HG03064 (cell line): ENCODE measurements at regions not wholly inside any gene's neighbourhood (a gene's known extent, or its start where the extent isn't known, plus 50 kb on each side); places are given as distances from the start of the nearest gene placed in this dataset.

Source experiments
- ATAC-seq: cut with Tn5 transposase; IDR thresholded peaks from one replicate; pipeline ENCODE4 v1.9.1; 2021; ENCODE audit warnings: low read depth; ENCODE audit not compliant: unreplicated experiment

- ATAC-seq: no peak
Measured at GRCh38 chr5:105708442-105708841, 1962.3 kb downstream of the EFNA5 start.

GRCh38 chr5:105702323-105702722, 1968.4 kb downstream of the EFNA5 start:
- no peak for ATAC-seq

GRCh38 chr5:105696440-105696839, 1974.3 kb downstream of the EFNA5 start:
- no peak for ATAC-seq

- ATAC-seq: no peak
Measured at GRCh38 chr5:105695941-105696340, 1974.8 kb downstream of the EFNA5 start.

GRCh38 chr5:105689596-105689995, 1981.1 kb downstream of the EFNA5 start:
- no peak for ATAC-seq

- ATAC-seq: no peak
Measured at GRCh38 chr5:105688227-105688792, 1982.4 kb downstream of the EFNA5 start.

- no peak for ATAC-seq
Measured at GRCh38 chr5:105687493-105687892, 1983.2 kb downstream of the EFNA5 start.

- ATAC-seq: no peak
Measured at GRCh38 chr5:105685884-105686283, 1984.9 kb downstream of the EFNA5 start.

GRCh38 chr5:105684799-105685198, 1985.9 kb downstream of the EFNA5 start:
- no peak for ATAC-seq

GRCh38 chr5:105680858-105681475, 1989.8 kb downstream of the EFNA5 start:
- ATAC-seq: no peak

- no peak for ATAC-seq
Measured at GRCh38 chr5:105677291-105677690, 1993.4 kb downstream of the EFNA5 start.

- ATAC-seq: no peak
Measured at GRCh38 chr5:105670596-105670995, 2000.1 kb downstream of the EFNA5 start.

GRCh38 chr5:105663671-105664070, 2007.1 kb downstream of the EFNA5 start:
- no peak for ATAC-seq

GRCh38 chr5:105659396-105659795, 2011.3 kb downstream of the EFNA5 start:
- ATAC-seq: no peak

GRCh38 chr5:105640328-105640727, 2030.4 kb downstream of the EFNA5 start:
- no peak for ATAC-seq

- ATAC-seq: no peak
Measured at GRCh38 chr5:105639511-105639910, 2031.2 kb downstream of the EFNA5 start.

GRCh38 chr5:105639068-105639467, 2031.7 kb downstream of the EFNA5 start:
- no peak for ATAC-seq

GRCh38 chr5:105638437-105638836, 2032.3 kb downstream of the EFNA5 start:
- no peak for ATAC-seq

- no peak for ATAC-seq
Measured at GRCh38 chr5:105632043-105632442, 2038.7 kb downstream of the EFNA5 start.

GRCh38 chr5:105630803-105631202, 2039.9 kb downstream of the EFNA5 start:
- no peak for ATAC-seq

GRCh38 chr5:105619725-105620124, 2051.0 kb downstream of the EFNA5 start:
- ATAC-seq: no peak

GRCh38 chr5:105617436-105618215, 2053.1 kb downstream of the EFNA5 start:
- ATAC-seq: no peak
